Lower lobe of right lung (tissue), 2 donors: ENCODE measurements at regions not wholly inside any gene's neighbourhood (a gene's known extent, or its start where the extent isn't known, plus 50 kb on each side); places are given as distances from the start of the nearest gene placed in this dataset.
"Not testable (repeated sequence)": the region's sequence is repeated elsewhere in the genome, so short reads cannot be mapped to it uniquely, and the experiment has no call there.

Source experiments
- ATAC-seq, 2 donors: fragments of 200-7000 bp; cut with Tn5 transposase; one replicate each; pipeline ENCODE4 v1.9.1; 2020 to 2022; ENCODE audit warnings: mild to moderate bottlenecking in 2 of 2, moderate library complexity in 2 of 2
- DNase-seq: peaks from one replicate; pipeline ENCODE4 v3.0.0-alpha.2; 2020
- H3K27ac ChIP-seq: fragments of 200-600 bp; one replicate; pipeline ENCODE4 v1.8.0; 2022
- H3K27me3 ChIP-seq: fragments of 200-600 bp; one replicate; pipeline ENCODE4 v1.8.0; 2022; ENCODE audit warnings: low read depth
- H3K36me3 ChIP-seq: fragments of 200-600 bp; one replicate; pipeline ENCODE4 v1.8.0; 2022; ENCODE audit warnings: mild to moderate bottlenecking
- H3K4me1 ChIP-seq: fragments of 200-600 bp; one replicate; pipeline ENCODE4 v1.8.0; 2022
- H3K4me3 ChIP-seq: fragments of 200-600 bp; one replicate; pipeline ENCODE4 v1.8.0; 2022; ENCODE audit warnings: mild to moderate bottlenecking
- H3K9me3 ChIP-seq: fragments of 200-600 bp; one replicate; pipeline ENCODE4 v1.8.0; 2022
- CTCF ChIP-seq: fragments of 200-600 bp; IDR thresholded peaks from one replicate; pipeline ENCODE4 v1.8.0; 2022; ENCODE audit warnings: antibody characterized with exemption, mild to moderate bottlenecking
- intact Hi-C: fragments of 100-400 bp; cut with DNase I; formaldehyde crosslinking; loops from one replicate; pipeline ENCODE4 v1.11.0; 2022
- donor health status: DM: no; HTN: yes; CAD: no; lungs with severe emphysema.

- DNase-seq (no peak), ATAC-seq (peak in 1 of 2 donors; percentile 72)
- H3K9me3 ChIP-seq, result peaks cover 8% of the 10 kb centered on the region
- peaks cover 4% of the 10 kb centered on the region for H3K4me1 ChIP-seq
- H3K27me3 ChIP-seq, result no peaks in the 10 kb centered on the region
- H3K27ac ChIP-seq, result no peak overlapping the region
- no peak overlapping the region for H3K4me3 ChIP-seq
- intact Hi-C loops, result no loop called here
- TF ChIP-seq CTCF, result no peak
- H3K36me3 ChIP-seq, result no peaks in the 10 kb centered on the region
Observed at GRCh38 chr20:47989957-47990356, 204.7 kb upstream of the SULF2 start.

GRCh38 chr20:47988676-47989075, 203.4 kb upstream of the SULF2 start:
- no peaks in the 10 kb centered on the region for H3K27me3 ChIP-seq
- no peak for TF ChIP-seq CTCF
- H3K4me3 ChIP-seq, result no peak overlapping the region
- H3K36me3 ChIP-seq, result no peaks in the 10 kb centered on the region
- no peak for ATAC-seq
- peaks cover 5% of the 10 kb centered on the region for H3K4me1 ChIP-seq
- H3K9me3 ChIP-seq, result peaks cover 8% of the 10 kb centered on the region
- H3K27ac ChIP-seq, result no peak overlapping the region
- intact Hi-C loops, result no loop called here
- no peak for DNase-seq

GRCh38 chr20:47985092-47985850, 200.0 kb upstream of the SULF2 start:
- Histone ChIP-seq H3K4me1 (peaks cover 5% of the 10 kb centered on the region), H3K36me3 (no peaks in the 10 kb centered on the region), H3K9me3 (no peaks in the 10 kb centered on the region), H3K4me3 (no peak overlapping the region), H3K27ac (no peak overlapping the region), H3K27me3 (peaks cover 6% of the 10 kb centered on the region)
- no peak for TF ChIP-seq CTCF
- no peak for DNase-seq
- ATAC-seq, result peak in 1 of 2 donors; percentile 85
- intact Hi-C loops, result no loop called here

GRCh38 chr20:47984437-47984836, 199.2 kb upstream of the SULF2 start:
- H3K27me3 ChIP-seq, result peaks cover 6% of the 10 kb centered on the region
- TF ChIP-seq CTCF, result no peak
- H3K9me3 ChIP-seq, result no peaks in the 10 kb centered on the region
- ATAC-seq (no peak), DNase-seq (no peak)
- peaks cover 5% of the 10 kb centered on the region for H3K4me1 ChIP-seq
- intact Hi-C loops, result no loop called here
- H3K36me3 ChIP-seq, result no peaks in the 10 kb centered on the region
- no peak overlapping the region for H3K27ac ChIP-seq
- H3K4me3 ChIP-seq, result no peak overlapping the region

- intact Hi-C loops, DNase-seq, H3K36me3 ChIP-seq, ATAC-seq, H3K4me1 ChIP-seq, H3K9me3 ChIP-seq, H3K4me3 ChIP-seq, H3K27me3 ChIP-seq, H3K27ac ChIP-seq: not testable (repeated sequence)
Observed at GRCh38 chr20:47983642-47984041, 198.4 kb upstream of the SULF2 start.

- intact Hi-C loops, result no loop called here
- no peak for ATAC-seq
- Histone ChIP-seq H3K36me3 (no peaks in the 10 kb centered on the region), H3K27ac (no peak overlapping the region), H3K4me3 (no peak overlapping the region), H3K9me3 (no peaks in the 10 kb centered on the region), H3K27me3 (peaks cover 6% of the 10 kb centered on the region), H3K4me1 (peaks cover 5% of the 10 kb centered on the region)
- TF ChIP-seq CTCF, result no peak
- no peak for DNase-seq
Observed at GRCh38 chr20:47982574-47983360, 197.5 kb upstream of the SULF2 start.
